Fibroblast of pulmonary artery (primary cell): ENCODE measurements at regions not wholly inside any gene's neighbourhood (a gene's known extent, or its start where the extent isn't known, plus 50 kb on each side); places are given as distances from the start of the nearest gene placed in this dataset.

ENCODE experiments used
- DNase-seq: peaks from one replicate; pipeline ENCODE4 v3.0.0-alpha.2; 2010; ENCODE audit warnings: low read depth
- H3K4me3 ChIP-seq: replicated peaks from 2 replicates; pipeline ENCODE4 v1.5.1; 2011; ENCODE audit warnings: low read depth, mild to moderate bottlenecking, control low read depth, low read length, moderate library complexity
- CTCF ChIP-seq: IDR thresholded peaks from 2 replicates; pipeline ENCODE4 v1.5.1; 2011; ENCODE audit warnings: mild to moderate bottlenecking, control low read depth, low read length, inconsistent platforms; ENCODE audit errors: missing control alignments

DNA sequence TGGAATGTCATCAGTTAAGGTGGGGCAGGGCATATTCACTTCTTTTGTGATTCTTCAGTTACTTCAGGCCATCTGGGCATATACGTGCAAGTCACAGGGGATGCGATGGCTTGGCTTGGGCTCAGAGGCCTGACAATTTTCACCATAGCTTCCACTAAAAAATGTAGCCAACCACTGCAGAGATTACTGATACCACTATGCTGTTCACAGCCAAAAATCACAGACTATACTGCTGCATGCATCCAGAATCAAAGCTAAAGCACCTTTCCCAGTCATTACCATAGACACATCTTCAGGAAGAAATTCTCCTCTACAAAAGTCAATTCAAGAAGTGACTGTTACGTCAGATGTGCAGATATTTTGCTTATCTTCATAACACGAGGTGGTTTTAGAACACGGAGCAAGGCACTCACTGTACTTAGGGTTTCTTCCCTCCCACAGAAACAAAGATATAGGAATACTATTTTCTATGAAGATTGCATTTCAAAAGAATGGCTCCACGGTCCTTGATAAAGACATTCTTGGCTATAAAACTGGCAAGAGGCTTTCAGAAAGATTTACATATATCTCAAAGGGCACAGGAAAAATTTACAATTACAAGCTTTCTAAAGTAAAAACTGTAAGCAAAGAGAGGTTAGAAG lies 1556.6 kb upstream of the PRR20A start:
- no peak for DNase-seq
- no peak for TF ChIP-seq CTCF
- H3K4me3 ChIP-seq, result no peak overlapping the region

- TF ChIP-seq CTCF, result no peak
- DNase-seq, result no peak
Observed at GRCh38 chr13:55602784-55603183, 1537.9 kb upstream of the PRR20A start.

DNA sequence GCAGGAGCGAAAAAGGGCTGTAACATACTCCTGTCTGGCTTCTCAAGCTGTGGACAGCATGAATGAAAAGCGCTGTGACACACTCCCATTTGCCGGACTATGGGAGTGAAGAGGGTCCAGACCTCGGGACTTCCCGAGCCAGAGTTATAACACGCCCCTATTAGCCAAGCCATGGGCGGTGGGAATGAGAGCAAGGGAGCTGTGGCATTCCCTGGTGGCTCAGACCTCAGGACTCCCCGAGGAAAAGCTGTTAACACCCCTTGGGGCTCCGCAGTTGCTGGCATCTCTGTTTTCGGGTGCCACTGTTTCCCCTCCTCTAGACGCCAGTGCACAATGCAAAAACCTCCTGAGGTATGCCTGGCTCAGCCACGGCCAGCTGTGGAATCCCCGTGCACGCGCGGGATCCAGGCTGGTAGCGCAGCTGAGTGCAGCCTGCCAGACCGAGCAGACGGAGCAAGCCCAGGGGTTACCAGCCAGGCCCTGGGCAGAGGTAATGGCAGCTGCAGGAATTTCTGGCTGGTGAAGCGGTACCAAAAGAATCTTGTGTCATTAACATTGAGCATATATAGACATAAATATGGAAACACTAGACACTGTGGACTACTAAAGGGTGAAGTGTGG lies 1534.6 kb upstream of the PRR20A start:
- no peak for TF ChIP-seq CTCF
- H3K4me3 ChIP-seq, result no peak overlapping the region
- no peak for DNase-seq

More at GRCh38 chr13:55602784-55603183, 1537.9 kb upstream of the PRR20A start:
- H3K4me3 ChIP-seq, result no peak overlapping the region

GRCh38 chr13:55613429-55614187 lies 1527.1 kb upstream of the PRR20A start:
- no peak for TF ChIP-seq CTCF
- DNase-seq, result no peak
- H3K4me3 ChIP-seq, result no peak overlapping the region

- H3K4me3 ChIP-seq, result no peak overlapping the region
- TF ChIP-seq CTCF, result no peak
- DNase-seq, result no peak
Observed at GRCh38 chr13:55615081-55615480, 1525.6 kb upstream of the PRR20A start.

- no peak overlapping the region for H3K4me3 ChIP-seq
- TF ChIP-seq CTCF, result no peak
- DNase-seq, result no peak
Observed at GRCh38 chr13:55617241-55617640, 1523.5 kb upstream of the PRR20A start.
